ENCODE measurements at regions not wholly inside any gene's neighbourhood (a gene's known extent, or its start where the extent isn't known, plus 50 kb on each side); places are given as distances from the start of the nearest gene placed in this dataset.
"Not testable (repeated sequence)": the region's sequence is repeated elsewhere in the genome, so short reads cannot be mapped to it uniquely, and the experiment has no call there.

DNA sequence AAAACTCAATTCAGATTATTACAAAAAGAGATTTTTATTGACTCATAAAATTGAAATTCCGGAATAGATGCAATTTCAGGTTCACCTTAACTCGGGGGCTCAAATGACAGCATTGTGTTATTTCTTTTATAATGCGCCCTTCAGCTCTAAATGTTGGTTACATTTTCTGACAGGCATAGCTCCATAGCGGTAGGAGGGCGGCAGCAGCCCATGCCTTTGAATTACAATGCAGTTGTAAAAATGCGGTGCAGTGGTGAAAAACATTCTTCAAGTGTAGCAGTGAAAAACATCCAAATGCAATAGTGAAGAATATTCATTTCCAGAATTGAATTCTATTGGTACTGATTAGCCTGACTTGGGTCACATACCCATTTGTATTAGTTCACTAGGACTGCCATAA is 215.3 kb upstream of the PKP2 start:
- Mint-ChIP-seq H3K4me1 (ENCODE audit: unreplicated experiment) (no peaks in the 10 kb centered on the region), H3K27me3 (peaks cover 9% of the 10 kb centered on the region), H3K9me3 (no peaks in the 10 kb centered on the region), H3K4me3 (no peak overlapping the region), H3K27ac (no peak overlapping the region), H3K36me3 (no peaks in the 10 kb centered on the region)
- TF ChIP-seq, protein P1, sequence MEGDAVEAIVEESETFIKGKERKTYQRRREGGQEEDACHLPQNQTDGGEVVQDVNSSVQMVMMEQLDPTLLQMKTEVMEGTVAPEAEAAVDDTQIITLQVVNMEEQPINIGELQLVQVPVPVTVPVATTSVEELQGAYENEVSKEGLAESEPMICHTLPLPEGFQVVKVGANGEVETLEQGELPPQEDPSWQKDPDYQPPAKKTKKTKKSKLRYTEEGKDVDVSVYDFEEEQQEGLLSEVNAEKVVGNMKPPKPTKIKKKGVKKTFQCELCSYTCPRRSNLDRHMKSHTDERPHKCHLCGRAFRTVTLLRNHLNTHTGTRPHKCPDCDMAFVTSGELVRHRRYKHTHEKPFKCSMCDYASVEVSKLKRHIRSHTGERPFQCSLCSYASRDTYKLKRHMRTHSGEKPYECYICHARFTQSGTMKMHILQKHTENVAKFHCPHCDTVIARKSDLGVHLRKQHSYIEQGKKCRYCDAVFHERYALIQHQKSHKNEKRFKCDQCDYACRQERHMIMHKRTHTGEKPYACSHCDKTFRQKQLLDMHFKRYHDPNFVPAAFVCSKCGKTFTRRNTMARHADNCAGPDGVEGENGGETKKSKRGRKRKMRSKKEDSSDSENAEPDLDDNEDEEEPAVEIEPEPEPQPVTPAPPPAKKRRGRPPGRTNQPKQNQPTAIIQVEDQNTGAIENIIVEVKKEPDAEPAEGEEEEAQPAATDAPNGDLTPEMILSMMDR (conservative IDR thresholded peaks at IDR 0.05): no peak
- DNase-seq (ENCODE audit: extremely low spot score, unreplicated experiment): no peak

DNA sequence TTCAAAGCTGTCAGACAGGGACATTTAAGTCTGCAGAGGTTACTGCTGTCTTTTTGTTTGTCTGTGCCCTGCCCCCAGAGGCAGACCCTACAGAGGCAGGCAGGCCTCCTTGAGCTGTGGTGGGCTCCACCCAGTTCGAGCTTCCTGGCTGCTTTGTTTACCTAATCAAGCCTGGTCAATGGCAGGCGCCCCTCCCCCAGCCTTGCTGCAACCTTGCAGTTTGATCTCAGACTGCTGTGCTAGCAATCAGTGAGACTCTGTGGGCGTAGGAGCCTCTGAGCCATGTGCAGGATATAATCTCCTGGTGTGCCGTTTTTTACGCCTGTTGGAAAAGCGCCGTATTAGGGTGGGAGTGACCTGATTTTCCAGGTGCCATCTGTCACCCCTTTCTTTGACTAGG is 211.2 kb upstream of the PKP2 start:
- H3K4me3 Mint-ChIP-seq; H3K4me1 Mint-ChIP-seq (ENCODE audit: unreplicated experiment); H3K27me3 Mint-ChIP-seq; H3K9me3 Mint-ChIP-seq; DNase-seq (ENCODE audit: extremely low spot score, unreplicated experiment); H3K36me3 Mint-ChIP-seq; H3K27ac Mint-ChIP-seq: not testable (repeated sequence)

DNA sequence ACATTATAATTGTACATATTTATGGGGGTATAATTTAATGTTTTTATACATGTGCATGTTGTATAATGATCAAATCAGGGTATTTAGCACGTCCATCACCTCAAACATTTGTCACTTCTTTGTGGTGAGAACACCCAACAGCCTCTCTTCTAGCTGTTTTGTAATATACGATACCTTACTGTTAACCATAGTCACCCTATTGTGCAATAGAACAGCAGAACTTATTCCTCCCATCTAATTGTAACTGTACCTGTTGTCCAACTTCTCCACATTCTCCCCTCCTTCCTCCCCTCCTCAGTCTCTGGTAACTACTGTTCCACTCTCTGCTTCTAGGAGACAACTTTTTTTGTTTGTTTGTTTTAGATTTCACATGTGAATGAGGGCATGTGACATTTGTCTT is 197.0 kb upstream of the PKP2 start:
- H3K36me3 Mint-ChIP-seq: no peaks in the 10 kb centered on the region
- DNase-seq (ENCODE audit: extremely low spot score, unreplicated experiment): no peak
- no peaks in the 10 kb centered on the region for H3K4me1 Mint-ChIP-seq (ENCODE audit: unreplicated experiment)
- H3K27me3 Mint-ChIP-seq: no peaks in the 10 kb centered on the region
- no peaks in the 10 kb centered on the region for H3K9me3 Mint-ChIP-seq
- no peak overlapping the region for H3K4me3 Mint-ChIP-seq
- H3K27ac Mint-ChIP-seq: no peak overlapping the region
- TF ChIP-seq, protein P1 (conservative IDR thresholded peaks at IDR 0.05): no peak

DNA sequence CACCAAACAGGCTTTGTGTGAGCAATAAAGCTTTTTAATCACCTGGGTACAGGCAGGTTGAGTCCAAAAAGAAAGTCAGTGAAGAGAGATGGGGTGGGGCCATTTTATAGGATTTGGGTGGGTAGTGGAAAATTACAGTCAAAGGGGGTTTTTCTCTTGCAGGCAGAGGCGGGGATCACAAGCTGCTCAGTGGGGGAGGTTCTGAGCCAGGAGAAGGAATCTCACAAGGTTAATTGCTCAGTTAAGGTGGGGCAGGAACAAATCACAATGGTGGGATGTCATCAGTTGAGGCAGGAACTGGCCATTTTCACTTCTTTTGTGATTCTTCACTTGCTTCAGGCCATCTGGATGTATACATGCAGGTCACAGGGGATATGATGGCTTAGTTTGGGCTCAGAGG is 191.3 kb upstream of the PKP2 start:
- H3K27me3 Mint-ChIP-seq; H3K27ac Mint-ChIP-seq; H3K36me3 Mint-ChIP-seq; DNase-seq (ENCODE audit: extremely low spot score, unreplicated experiment); H3K4me3 Mint-ChIP-seq; H3K9me3 Mint-ChIP-seq; H3K4me1 Mint-ChIP-seq (ENCODE audit: unreplicated experiment): not testable (repeated sequence)

DNA sequence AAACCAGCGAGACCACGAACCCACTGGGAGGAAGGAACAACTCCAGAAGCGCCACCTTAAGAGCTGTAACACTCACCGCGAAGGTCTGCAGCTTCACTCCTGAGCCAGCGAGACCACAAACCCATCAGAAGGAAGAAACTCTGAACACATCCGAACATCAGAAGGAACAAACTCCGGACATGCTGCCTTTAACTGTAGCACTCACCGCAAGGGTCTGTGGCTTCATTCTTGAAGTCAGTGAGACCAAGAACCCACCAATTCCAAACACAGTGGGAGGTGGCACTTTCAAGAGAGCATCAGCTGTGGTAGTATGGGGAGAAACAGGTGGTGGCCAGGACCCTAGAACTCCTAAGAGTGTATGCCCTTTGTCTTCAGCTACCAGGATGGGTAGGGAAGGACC is 179.8 kb upstream of the PKP2 start:
- not testable (repeated sequence) for H3K36me3 Mint-ChIP-seq; H3K9me3 Mint-ChIP-seq; H3K27ac Mint-ChIP-seq; DNase-seq (ENCODE audit: extremely low spot score, unreplicated experiment); H3K4me3 Mint-ChIP-seq; H3K27me3 Mint-ChIP-seq; H3K4me1 Mint-ChIP-seq (ENCODE audit: unreplicated experiment)

DNA sequence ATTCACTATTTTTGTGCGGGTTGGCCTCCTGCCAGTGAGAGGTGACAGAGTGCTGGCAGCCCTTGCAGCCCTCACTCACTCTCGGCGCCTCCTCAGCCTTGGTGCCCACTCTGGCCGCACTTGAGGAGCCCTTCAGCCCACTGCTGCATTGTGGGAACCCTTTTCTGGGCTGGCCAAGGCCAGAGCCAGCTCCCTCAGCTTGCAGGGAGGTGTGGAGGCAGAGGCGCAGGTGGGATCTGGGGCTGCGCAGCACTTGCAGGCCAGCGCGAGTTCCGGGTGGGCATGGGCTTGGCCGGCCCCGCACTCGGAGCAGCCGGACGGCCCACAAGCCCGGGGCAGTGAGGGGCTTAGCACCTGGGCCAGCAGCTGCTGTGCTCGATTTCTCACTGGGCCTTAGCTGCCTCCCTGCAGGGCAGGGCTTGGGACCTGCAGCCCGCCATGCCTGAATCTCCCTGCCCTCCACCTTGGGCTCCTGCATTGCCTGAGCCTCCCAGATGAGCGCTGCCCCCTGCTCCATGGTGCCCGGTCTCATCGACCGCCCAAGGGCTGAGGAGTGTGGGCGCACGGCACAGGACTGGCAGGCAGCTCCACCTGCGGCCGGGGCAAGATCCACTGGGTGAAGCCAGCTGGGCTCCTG is 178.7 kb upstream of the PKP2 start:
- not testable (repeated sequence) for H3K9me3 Mint-ChIP-seq; H3K4me3 Mint-ChIP-seq; H3K4me1 Mint-ChIP-seq (ENCODE audit: unreplicated experiment); H3K27me3 Mint-ChIP-seq; H3K36me3 Mint-ChIP-seq; DNase-seq (ENCODE audit: extremely low spot score, unreplicated experiment); H3K27ac Mint-ChIP-seq

DNA sequence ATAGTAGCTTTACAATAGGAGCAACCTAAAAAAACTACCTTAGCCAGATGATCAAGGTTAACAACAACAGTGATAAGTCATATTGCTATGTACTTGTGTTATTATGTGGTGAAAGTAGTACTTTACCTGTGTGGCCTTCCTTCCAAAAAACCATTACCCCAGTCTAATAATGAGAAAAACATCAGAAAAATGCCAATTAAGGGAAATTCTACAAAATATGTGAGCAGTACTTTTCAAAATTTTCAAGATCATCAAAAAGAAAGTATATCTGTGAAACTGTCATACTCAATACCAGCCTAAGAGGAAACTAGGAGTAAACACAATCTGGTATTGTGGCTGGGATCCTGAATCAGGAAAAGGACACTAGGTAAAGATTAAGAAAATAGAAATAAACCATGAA is 165.3 kb upstream of the PKP2 start:
- DNase-seq (ENCODE audit: extremely low spot score, unreplicated experiment): no peak
- no peak overlapping the region for H3K4me3 Mint-ChIP-seq
- no peaks in the 10 kb centered on the region for H3K9me3 Mint-ChIP-seq
- no peaks in the 10 kb centered on the region for H3K36me3 Mint-ChIP-seq
- TF ChIP-seq, protein P1 (conservative IDR thresholded peaks at IDR 0.05): no peak
- H3K4me1 Mint-ChIP-seq (ENCODE audit: unreplicated experiment): no peaks in the 10 kb centered on the region
- H3K27me3 Mint-ChIP-seq: no peaks in the 10 kb centered on the region
- H3K27ac Mint-ChIP-seq: no peak overlapping the region

DNA sequence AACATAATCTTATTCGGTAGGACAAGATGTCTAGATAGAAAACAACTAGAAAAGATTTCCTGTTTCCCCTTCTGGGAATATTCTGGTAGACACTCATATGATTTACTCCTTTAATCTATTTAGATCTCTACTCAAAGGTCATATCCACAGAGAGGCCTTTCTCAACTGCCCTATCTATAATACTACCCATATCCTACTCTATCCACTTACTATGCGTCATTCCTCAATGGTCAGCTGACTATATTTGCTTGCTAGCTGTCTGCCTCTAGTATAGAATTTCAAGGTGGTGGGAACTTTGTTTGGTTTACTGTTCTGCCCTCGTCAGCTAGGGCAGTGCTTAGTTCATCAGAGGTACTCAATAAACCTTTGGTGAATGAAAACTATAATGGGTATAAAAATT is 157.8 kb upstream of the PKP2 start:
- H3K27me3 Mint-ChIP-seq: no peaks in the 10 kb centered on the region
- no peak overlapping the region for H3K27ac Mint-ChIP-seq
- no peaks in the 10 kb centered on the region for H3K9me3 Mint-ChIP-seq
- H3K4me1 Mint-ChIP-seq (ENCODE audit: unreplicated experiment): no peaks in the 10 kb centered on the region
- TF ChIP-seq, protein P1 (conservative IDR thresholded peaks at IDR 0.05): no peak
- H3K36me3 Mint-ChIP-seq: no peaks in the 10 kb centered on the region
- DNase-seq (ENCODE audit: extremely low spot score, unreplicated experiment): no peak
- no peak overlapping the region for H3K4me3 Mint-ChIP-seq

All from type B pancreatic cell (in vitro differentiated cells).